ENCODE measurements at regions not wholly inside any gene's neighbourhood (a gene's known extent, or its start where the extent isn't known, plus 50 kb on each side); places are given as distances from the start of the nearest gene placed in this dataset.
"Not testable (repeated sequence)": the region's sequence is repeated elsewhere in the genome, so short reads cannot be mapped to it uniquely, and the experiment has no call there.

DNA sequence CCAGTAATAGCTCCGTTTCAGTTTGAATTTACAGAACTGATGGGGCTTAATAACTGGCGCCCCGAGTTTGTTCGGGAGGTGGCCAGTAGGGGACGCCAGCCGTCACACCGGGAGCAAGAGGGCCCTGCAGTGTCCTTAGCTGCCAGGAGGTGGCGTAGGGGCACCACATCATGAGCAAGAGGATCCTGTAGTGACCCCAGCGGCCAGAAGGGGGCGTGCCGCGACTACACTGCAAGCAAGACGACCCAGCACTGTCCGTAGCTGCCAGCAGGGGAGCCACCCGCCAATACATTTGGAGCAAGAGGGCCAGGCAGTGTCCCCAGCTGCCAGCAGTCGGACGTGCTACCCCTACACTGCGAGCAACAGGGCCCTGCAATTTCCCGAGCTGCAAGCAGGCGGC, 663.7 kb upstream of the B3GAT1 start:
- no peak for DNase-seq

DNA sequence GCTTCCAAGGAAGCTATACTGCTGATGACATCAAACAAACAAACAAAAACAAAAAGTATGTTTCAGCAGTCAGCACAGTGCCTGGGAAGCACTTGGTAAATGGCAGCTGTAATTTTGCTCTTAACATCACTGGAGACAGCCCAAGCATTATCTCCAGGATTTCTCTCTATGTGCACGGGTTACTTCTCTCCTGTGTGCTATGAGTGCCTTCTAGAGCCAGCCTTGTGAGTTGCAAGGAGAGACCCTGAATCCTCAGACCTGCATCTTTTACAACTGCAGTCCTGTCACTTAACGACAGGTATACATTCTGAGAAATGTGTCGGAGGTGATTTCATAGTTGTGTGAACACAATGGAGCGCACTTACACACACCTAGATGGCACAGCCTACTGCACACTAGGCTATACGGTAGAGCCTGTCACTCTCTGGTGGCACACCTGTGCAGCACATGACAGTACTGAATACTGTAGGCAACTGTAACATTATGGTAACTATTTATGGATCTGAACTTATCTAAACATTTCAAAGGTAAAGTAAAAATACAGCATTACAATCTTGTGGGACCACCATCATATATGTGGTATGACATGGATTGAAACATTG, 662.5 kb upstream of the B3GAT1 start:
- DNase-seq = no peak

DNA sequence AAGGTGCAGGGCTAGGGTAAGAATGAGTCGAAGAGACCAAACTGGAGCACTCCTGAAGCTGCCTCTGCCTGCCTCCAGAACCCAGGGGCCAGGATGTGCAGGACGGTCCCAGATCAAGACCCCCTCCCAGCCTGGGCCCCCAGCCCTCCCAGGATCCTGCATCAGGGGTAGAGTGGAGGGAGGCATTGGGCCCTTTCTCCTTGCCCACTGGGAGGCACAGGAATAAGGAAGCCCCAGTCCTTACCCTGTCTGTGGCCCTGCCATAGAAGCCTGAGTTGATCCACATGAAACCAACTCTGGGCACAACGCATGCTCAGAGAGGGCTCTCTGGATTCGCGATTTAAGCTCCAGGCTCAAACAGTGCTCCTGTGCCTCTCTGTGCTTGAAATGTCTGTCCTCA, 661.8 kb upstream of the B3GAT1 start:
- DNase-seq = no peak

DNA sequence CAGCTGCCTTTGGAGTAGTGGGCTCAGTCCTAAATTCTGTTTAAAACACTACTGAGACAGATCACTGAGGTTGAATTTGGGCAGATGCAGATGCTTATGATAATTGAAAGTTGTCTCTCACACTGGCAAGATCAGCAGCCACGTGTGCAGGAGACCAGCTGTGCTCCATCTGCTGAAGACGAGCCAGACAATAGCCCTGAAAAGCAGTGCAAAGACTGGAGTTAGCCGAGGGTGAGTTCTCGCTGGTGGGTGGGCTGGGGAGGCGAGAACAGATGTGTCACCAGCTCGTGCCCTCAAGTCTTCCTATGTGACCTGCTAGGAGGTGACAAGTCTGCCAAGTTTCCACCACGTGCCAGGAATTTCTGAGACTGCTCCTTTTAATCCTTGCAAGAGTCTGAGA, 661.3 kb upstream of the B3GAT1 start:
- no peak for DNase-seq

DNA sequence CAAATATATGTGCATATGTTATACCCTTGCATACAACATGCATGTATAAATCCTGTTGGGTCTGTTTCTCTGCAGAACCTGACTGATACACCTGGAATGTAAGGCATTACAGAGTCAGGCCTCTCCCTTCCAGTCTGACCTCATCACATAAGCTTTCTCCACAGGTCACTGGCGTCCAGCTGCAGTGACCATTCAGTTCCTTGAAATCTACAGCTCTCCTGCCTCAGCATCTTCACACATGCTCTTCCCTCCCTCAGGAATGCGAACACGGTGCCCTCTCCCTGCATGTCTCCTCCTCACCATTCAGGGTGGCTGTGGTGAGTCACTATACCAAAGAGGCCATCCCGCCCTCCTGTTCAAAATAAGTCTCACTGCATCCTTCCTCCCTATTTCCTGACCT, 657.8 kb upstream of the B3GAT1 start:
- DNase-seq = no peak

DNA sequence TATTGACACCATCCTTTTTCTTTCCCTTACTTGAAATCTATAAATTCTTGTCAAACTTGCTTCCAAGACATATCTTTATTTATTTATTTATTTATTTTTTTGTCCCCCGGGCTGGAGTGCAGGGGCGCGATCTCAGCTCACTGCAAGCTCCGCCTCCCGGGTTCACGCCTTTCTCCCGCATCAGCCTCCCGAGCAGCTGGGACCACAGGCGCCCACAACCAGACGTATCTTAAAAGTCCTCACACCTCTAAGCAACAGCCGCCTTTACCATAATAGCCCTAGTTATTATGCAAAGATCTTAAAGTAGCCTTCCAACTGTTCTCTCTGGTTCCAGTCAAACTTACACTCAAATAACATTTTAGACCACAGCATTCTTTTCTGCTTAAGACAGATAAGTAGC, 657.0 kb upstream of the B3GAT1 start:
- no peak for DNase-seq

DNA sequence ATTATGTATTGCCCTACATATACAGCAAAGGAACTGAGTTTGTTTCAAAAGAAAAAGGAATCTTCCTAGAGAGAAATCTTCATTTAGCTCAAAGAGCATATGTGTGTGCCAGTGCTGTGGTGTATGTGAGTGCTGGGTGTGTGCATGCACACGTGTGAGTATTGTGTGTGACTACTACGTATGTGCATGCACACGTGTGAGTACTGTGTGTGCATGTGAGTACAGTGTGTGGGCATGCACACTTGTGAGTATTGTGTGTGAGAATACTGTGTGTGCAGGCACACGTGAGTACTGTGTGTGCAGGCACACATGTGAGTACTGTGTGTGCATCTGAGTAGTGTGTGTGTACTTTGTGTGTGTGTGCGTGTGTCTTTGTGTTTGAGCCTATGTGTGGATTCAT, 651.0 kb upstream of the B3GAT1 start:
- no peak for DNase-seq

DNA sequence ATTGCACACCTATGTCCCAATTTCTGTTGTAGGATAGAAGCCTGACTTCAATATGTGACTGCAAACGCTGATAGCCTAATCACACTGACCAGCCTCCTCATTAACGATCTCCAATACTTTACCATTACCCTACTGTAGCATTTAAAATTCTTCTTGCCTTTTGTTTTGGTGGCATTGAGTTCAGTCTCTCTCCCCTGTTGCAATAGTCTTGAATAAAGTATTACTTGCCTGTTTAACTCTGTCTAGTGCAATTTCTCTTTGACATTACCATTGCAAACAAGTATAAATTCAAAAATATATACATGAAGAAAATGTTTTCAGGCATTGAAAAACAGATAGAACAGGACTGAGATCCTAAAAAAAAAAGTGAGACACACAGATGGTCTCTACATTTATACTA, 649.1 kb upstream of the B3GAT1 start:
- no peak for DNase-seq

DNA sequence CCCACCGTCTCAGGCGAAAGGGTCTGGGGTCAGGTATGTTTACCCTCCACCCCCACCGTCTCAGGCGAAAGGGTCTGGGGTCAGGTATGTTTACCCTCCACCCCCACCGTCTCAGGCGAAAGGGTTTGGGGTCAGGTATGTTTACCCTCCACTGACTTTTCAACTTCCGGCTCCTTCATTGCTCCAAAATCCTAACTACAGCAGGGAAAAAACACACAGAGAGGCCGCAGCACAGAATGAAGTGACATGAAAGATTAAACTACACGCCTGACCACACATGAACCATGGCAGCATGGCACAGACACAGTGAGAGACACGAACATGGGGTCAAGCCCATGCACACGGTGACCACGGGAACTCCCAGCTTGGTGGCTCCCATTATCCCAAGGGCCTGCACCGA, 634.9 kb upstream of the B3GAT1 start:
- DNase-seq = no peak

DNA sequence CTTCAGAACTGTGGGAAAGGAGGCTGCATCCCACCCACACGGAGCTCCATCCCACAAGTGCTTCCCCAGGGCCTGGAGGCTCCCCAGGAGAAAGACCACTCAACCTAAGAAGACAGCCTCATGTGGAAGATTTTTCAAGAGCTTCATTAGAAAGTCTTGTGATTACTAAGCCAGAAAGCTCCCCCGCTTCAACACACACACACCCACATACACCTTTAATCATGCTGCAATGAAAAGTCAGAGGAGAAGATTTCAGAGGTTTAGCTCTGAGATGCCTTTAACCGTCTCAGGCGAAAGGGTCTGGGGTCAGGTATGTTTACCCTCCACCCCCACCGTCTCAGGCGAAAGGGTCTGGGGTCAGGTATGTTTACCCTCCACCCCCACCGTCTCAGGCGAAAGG, 634.5 kb upstream of the B3GAT1 start:
- no peak for DNase-seq

DNA sequence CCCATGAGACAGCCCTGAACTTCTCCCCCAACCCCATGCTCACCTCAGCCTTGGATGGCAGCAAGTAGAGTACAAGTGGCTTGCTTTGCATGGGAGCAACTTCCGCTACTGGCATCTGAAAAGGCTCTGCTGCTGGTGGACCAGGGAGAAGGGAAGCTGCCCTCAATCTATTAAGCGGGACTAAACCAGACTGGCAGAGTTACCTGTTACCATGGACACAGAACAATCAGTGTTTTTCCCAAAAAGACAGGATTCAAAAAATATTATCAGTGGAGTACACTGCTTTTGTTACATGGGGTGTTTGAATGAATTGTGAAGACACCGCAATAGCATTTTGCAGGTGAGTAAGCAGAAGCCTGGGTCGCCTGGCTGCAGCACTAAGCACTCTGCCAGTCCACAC, 631.4 kb upstream of the B3GAT1 start:
- no peak for DNase-seq

DNA sequence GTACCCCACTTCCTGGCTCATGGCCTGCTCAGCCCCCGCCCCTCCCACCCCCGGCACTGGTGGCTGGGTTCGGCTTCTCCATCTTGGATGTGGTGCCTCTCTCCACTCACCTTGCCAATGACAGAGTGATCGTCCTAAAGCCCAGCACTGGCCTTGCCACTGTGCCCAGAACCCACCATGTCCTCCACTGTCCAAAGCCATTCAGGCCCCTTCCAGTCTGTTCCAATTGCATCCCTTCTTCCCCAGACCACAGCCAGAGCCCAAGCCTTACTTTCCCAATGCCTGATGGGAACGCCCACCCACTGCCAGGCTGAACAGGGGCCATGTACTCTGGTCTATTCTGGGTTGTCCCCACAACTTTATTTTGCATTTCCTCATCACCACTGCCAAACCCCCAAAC, 625.8 kb upstream of the B3GAT1 start:
- no peak for DNase-seq

DNA sequence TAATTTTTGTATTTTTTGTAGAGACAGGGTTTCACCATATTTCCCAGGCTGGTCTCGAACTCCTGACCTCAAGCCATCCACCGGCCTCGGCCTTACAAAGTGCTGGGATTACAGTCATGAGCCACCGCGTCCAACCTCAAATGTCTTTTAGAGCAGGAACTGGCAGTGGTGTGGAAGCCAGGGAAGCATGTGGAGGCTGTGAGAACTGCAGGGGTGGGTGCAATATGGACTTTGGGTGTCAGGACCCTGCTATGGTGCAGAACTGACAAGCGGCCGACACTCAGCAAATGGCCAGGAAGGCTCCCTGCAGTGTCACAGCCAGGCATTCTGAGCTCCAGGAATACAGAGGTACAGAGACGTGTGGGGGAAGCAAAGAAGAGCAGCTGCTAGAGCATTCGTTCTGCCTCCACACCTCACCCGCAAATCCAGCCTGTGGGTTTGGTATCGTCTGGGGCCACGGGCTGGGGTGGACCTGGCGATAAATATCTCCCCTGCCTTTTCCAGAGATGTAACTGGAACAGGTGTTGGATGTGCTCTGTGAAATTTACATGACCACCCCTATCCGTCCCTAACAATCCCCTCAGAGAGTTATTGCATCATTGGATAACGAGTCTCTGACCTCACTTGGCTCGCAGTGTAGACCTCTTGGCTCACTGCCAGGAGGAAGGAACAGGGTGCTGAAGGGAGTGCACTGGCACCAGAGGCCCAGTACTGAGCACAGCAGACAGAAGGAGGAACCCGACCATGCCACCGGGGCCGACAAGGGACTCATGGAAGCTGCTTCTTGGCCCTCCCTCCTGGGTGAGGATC, 624.7 kb upstream of the B3GAT1 start:
- DNase-seq = no peak

DNA sequence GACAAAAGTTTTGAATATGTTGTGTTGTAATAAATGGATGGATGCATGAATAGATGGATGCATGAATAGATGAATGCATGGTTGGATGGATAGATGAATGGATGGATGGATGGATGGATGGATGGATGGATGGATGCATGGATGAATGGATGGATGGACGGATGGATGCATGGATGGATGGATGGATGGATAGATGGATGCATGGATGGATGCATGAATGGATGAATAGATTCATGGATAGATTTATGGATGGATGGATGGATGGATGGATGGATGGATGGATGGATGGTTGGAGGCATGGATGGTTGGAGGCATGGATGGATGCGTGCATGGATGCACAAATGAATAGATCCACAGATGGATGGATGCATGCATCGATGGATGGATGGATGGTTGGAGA, 623.2 kb upstream of the B3GAT1 start:
- DNase-seq = no peak

DNA sequence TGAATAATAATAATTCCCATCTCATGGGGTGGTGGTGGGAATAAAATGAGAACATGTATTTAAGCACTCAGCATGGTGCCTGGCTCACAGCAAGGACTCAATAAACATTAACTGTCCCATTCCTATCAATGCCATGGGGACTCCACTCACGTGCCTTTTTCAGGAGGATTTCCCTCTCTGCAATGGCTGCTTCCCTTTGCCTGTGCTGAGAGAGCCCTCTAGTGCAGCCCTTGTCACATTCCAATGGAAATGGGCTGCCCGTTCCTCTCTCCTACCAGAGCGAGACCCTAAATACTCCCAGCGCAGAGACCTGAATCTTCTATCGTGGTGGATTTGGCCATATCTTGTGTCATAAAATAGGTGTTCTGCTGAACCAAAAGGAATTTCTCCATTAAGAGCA, 621.5 kb upstream of the B3GAT1 start:
- peak; percentile 48 for DNase-seq

DNA sequence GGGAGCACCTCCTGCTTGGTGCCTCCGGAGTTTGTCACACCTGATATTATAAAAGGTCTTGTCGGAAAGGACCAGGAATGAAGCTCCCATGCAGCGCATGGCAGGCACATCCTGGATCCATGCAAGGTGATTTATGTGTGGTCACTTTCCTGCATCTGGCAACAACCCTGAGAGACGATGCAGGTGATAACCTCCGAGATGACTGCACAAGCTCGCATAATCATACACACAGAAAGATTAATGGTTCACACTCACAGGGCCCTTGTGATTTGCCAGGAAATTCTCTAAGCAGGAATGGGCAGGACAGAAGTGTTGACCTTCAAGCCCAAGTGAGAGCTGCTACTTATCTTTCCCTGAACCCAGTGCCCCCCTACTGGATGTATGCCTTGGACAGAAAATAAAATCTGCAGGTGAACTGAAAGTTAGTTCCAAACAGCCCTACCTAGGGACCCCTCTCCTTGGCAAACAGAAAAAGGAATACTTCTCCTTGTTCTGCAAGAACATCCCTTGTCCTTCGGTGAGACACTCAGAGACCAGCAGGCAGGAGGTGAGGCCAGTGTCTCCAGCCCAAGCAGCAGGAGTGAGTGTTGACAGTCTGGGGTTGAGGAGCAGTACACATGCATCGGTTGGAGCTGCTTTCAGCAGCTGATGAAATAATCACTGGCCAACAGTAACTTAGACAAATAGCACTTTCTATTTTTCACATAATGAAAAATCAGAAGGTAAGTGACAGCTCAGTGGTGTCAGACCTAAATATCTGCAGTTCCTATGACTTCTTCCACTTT, 619.4 kb upstream of the B3GAT1 start:
- no peak for DNase-seq

DNA sequence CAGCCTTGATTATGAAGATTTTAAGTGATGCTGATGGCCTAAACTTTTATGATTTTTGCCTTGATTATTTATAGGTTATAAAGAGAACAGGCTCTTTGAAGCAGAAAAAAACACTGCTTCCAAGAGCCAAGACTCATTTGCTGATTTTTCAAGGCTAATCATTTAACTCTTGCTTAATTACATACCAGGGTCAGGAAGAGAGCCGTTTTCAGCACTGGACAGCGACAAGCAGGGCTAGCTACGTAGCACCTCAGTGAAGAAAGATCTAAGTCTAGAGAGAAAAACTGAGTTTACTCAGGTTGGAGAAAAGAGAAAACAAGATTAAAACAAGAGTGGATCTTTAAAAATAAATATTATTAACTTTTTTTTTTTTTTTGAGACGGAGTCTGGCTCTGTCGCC, 615.4 kb upstream of the B3GAT1 start:
- no peak for DNase-seq

DNA sequence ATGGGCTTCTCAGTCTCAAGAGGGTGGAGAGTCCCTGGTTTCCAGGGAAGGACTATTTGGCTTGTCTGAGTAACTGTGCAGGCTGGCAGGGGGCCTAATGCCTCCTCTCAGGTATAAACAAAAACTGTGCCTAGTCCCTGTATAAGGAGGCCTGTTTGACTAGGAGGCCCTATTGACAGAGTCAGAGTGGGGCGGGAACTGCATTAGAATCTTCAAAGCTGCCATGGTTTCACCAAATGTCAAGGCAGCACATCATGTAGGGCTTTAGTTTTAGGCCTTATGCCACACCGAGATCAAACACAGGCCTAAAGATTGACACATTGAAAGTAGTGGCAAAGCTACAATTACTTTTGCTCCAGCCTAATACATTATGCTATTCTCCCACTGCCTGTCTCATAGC, 611.5 kb upstream of the B3GAT1 start:
- DNase-seq = no peak

DNA sequence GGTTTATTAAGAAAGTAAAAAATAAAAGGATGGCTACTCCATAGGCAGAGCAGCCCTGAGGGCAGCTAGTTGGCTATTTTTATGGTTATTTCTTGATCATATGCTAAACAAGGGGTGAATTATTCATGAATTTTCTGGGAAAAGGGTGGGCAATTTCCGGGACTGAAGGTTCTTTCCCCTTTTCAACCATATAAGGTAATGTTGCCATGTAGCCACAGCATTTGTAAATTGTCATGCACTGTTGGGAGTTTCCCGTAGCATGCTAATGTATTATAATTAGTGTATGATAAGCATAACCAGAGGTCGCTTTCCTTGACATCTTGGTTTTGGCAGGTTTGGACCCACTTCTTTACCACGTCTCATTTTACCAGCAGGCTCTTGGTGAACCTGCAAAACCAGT, 610.4 kb upstream of the B3GAT1 start:
- DNase-seq = no peak

DNA sequence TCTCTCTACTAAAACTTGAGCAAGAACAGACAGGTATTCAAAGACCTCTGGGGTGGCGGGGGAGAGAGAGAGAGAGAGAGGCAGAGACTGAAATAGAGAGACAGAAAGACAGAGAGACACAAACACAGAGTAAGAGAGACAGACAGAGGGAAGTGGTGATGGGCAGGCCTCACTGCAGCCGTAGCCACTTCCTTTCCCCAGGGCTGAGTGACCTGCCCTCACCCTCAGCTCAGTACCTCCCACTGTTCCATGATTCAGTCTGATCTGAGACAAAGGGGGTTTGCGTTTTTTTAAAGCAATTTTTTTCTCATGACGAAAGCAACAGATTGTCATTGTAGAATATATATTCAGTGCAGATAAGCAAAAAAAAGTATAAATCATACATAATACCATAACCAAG, 607.9 kb upstream of the B3GAT1 start:
- DNase-seq = no peak

DNA sequence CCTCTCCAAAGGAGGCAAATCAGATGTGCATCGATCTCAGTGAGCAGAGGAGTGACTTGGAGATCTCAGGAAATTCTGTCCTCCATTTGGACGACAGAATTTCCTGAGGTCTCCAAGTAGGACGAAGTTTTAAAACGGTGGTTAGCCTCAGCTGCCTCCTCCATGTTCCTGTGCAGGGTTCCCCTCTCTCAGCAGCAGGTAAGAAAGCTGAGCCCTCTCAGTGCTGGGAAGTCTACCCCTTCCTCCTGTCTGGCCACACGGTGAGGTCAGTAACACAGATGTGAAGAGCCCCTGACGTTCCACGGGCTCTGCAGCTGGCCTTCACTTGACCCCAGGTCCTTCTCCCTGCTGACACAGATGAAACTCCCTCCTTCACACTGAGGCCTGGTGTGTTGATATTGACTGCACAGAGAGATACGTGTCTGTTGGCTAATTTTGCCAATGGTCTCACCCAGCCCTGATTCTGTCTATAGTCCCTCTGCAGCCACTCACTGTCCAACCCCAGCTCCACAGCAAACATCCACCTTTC, 607.4 kb upstream of the B3GAT1 start:
- DNase-seq = no peak

DNA sequence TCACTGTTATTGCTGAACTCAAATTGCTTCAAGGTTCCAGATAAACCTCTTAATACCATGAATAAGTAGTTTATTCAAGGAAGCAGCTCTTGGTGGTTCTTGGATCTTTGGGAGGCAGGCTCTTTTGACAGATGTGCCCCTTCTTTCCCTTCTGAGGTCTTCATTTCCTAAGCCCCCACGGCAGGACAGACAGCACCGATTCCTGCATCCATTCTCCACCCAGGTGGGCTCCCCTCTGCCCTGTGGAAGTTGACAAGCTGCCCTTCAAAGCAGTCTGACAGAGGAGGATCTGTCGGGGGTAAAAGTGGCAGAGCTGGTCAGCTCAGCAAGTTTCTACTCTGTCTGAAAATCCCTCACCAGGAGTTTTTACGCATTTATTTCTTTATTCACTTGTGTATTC, 605.3 kb upstream of the B3GAT1 start:
- DNase-seq = no peak

DNA sequence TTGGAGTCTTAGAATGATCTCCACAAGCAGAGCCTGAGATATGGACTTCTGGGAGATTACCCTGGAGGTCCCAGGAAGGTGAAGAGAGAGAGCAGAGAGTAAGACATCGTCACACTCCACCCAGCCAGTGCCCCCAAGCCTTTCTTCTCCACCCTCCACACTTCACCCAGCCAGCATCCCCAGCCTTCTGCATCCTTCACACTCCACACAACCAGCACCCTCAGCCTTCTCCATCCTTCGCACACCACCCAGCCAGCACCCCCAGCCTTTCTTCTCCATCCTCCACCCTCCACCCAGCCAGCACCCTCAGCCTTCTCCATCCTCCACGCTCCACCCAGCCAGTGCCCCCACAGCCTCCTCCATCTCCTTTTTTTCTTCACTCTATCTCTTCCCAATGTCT, 603.9 kb upstream of the B3GAT1 start:
- DNase-seq = no peak

DNA sequence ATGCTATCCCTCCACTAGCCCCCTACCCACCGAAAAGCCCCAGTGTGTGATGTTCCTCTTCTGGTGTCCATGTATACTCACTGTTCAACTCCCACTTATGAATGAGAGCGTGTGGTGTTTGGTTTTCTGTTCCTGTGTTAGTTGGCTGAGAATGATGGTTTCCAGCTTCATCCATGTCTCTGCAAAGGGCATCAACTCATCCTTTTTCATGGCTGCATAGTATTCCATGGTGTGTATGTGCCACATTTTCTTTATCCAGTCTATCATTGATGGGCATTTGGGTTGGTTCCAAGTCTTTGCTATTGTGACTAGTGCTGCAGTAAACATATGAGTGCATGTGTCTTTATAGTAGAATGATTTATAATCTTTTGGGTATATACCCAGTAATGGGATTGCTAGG, 599.3 kb upstream of the B3GAT1 start:
- not testable (repeated sequence) for DNase-seq
